Esophagus squamous epithelium (tissue), 5 donors: ENCODE measurements at regions not wholly inside any gene's neighbourhood (a gene's known extent, or its start where the extent isn't known, plus 50 kb on each side); places are given as distances from the start of the nearest gene placed in this dataset.

Experiments used
- DNase-seq: peaks from one replicate; lab custom pipeline; 2025; lab: John Stamatoyannopoulos, UW
- H3K27ac ChIP-seq, 4 donors: fragments of 200-600 bp; sonication (generic); one replicate each; pipeline ENCODE4 v1.5.1; 2016 to 2019; ENCODE audit warnings: mild to moderate bottlenecking in 1 of 4
- H3K27me3 ChIP-seq, 4 donors: fragments of 200-600 bp; sonication (generic); 1 replicate in 3 of 4; 2 replicates in 1 of 4; pipeline versions ENCODE4 v1.5.1 to v1.6.0; 2017 to 2021; ENCODE audit warnings: antibody characterized with exemption in 1 of 4
- H3K36me3 ChIP-seq, 3 donors: fragments of 200-600 bp; sonication (generic); one replicate each; pipeline ENCODE4 v1.5.1; 2016 to 2019
- H3K4me1 ChIP-seq, 3 donors: fragments of 200-600 bp; sonication (generic); one replicate each; pipeline ENCODE4 v1.5.1; 2017 to 2019
- H3K4me3 ChIP-seq, 4 donors: fragments of 200-600 bp; sonication (generic); 1 replicate in 3 of 4; 2 replicates in 1 of 4; pipeline ENCODE4 v1.5.1; 2016 to 2019; ENCODE audit warnings: mild to moderate bottlenecking in 2 of 4, moderate library complexity in 1 of 4
- H3K9me3 ChIP-seq, 3 donors: fragments of 200-600 bp; sonication (generic); one replicate each; pipeline ENCODE4 v1.5.1; 2016 to 2019
- CTCF ChIP-seq, 6 experiments: fragments of 450-650 bp in 4 of 6; fragments of 200-600 bp in 2 of 6; sonication (generic) in 2 of 6; IDR thresholded peaks; one replicate each; pipeline ENCODE4 v1.5.1; 2016 to 2019; ENCODE audit warnings: antibody characterized with exemption in 6 of 6, mild to moderate bottlenecking in 4 of 6, moderate library complexity in 4 of 6
- POLR2A ChIP-seq, 4 donors: fragments of 450-650 bp; IDR thresholded peaks; one replicate each; pipeline ENCODE4 v1.6.1; 2017; ENCODE audit warnings: antibody characterized with exemption in 4 of 4, mild to moderate bottlenecking in 4 of 4, moderate library complexity in 3 of 4
- WGBS, 2 donors: methylation state at CpG; one replicate each; pipeline ENCODE4 v1.1.5; 2018; 5-methylcytosine and 5-hydroxymethylcytosine counted together
- intact Hi-C: fragments of 100-400 bp; cut with DNase I; formaldehyde crosslinking; loops from one replicate; pipeline ENCODE4 v1.15.0; 2022
- donor health status: DM: yes; HTN: yes; CAD: no.

- TF ChIP-seq POLR2A (IDR thresholded peaks at IDR 0.05) (no peak), CTCF (IDR thresholded peaks at IDR 0.05) (no peak)
- no peaks in the 10 kb centered on the region for H3K9me3 ChIP-seq
Measured at GRCh38 chr17:55961386-55961785, 191.9 kb upstream of the ANKFN1 start.

GRCh38 chr17:55962951-55963401 is 190.3 kb upstream of the ANKFN1 start:
- intact Hi-C loops = no loop called here
- Histone ChIP-seq H3K36me3 (no peaks in the 10 kb centered on the region), H3K27me3 (no peaks in the 10 kb centered on the region), H3K4me3 (no peak overlapping the region), H3K9me3 (no peaks in the 10 kb centered on the region), H3K27ac (no peak overlapping the region), H3K4me1 (no peaks in the 10 kb centered on the region)
- 46 to 52% methylated on average over 5 to 6 of the region's 6 CpGs for WGBS, 2 donors
- TF ChIP-seq POLR2A (IDR thresholded peaks at IDR 0.05) (no peak), CTCF (IDR thresholded peaks at IDR 0.05) (no peak)
- DNase-seq = no peak

More at GRCh38 chr17:55961386-55961785, 191.9 kb upstream of the ANKFN1 start:
- 78% methylated on average over 3 of the region's 3 CpGs for WGBS, 2 donors
- intact Hi-C loops = no loop called here
- Histone ChIP-seq H3K36me3 (no peaks in the 10 kb centered on the region), H3K27me3 (no peaks in the 10 kb centered on the region), H3K27ac (no peak overlapping the region), H3K4me3 (no peak overlapping the region), H3K4me1 (no peaks in the 10 kb centered on the region)
- DNase-seq = no peak

- no peak overlapping the region for H3K4me3 ChIP-seq
- 80 to 84% methylated on average over 5 of the region's 5 CpGs for WGBS, 2 donors
Measured at GRCh38 chr17:55964191-55964590, 189.1 kb upstream of the ANKFN1 start.

GRCh38 chr17:55965051-55965450 is 188.2 kb upstream of the ANKFN1 start:
- TF ChIP-seq CTCF (IDR thresholded peaks at IDR 0.05) = no peak
- no peak for TF ChIP-seq POLR2A (IDR thresholded peaks at IDR 0.05)
- H3K4me3 ChIP-seq = no peak overlapping the region
- DNase-seq = no peak
- no peak overlapping the region for H3K27ac ChIP-seq
- no peaks in the 10 kb centered on the region for H3K36me3 ChIP-seq
- H3K4me1 ChIP-seq = no peaks in the 10 kb centered on the region
- no peaks in the 10 kb centered on the region for H3K27me3 ChIP-seq
- intact Hi-C loops = no loop called here
- no peaks in the 10 kb centered on the region for H3K9me3 ChIP-seq

More at GRCh38 chr17:55964191-55964590, 189.1 kb upstream of the ANKFN1 start:
- H3K36me3 ChIP-seq = no peaks in the 10 kb centered on the region
- no peak overlapping the region for H3K27ac ChIP-seq
- H3K27me3 ChIP-seq = no peaks in the 10 kb centered on the region
- H3K9me3 ChIP-seq = no peaks in the 10 kb centered on the region
- intact Hi-C loops = no loop called here
- H3K4me1 ChIP-seq = no peaks in the 10 kb centered on the region
- no peak for TF ChIP-seq CTCF (IDR thresholded peaks at IDR 0.05)
- TF ChIP-seq POLR2A (IDR thresholded peaks at IDR 0.05) = no peak
- no peak for DNase-seq

GRCh38 chr17:55969562-55970324 is 183.5 kb upstream of the ANKFN1 start:
- no peak overlapping the region for H3K27ac ChIP-seq
- DNase-seq = no peak
- no peaks in the 10 kb centered on the region for H3K27me3 ChIP-seq
- H3K9me3 ChIP-seq = no peaks in the 10 kb centered on the region
- 41 to 51% methylated on average over 3 of the region's 3 CpGs for WGBS, 2 donors
- H3K36me3 ChIP-seq = no peaks in the 10 kb centered on the region
- H3K4me3 ChIP-seq = no peak overlapping the region
- TF ChIP-seq CTCF (IDR thresholded peaks at IDR 0.05) (no peak), POLR2A (IDR thresholded peaks at IDR 0.05) (no peak)
- no peaks in the 10 kb centered on the region for H3K4me1 ChIP-seq
- intact Hi-C loops = no loop called here
